ENCODE measurements at regions not wholly inside any gene's neighbourhood (a gene's known extent, or its start where the extent isn't known, plus 50 kb on each side); places are given as distances from the start of the nearest gene placed in this dataset.
"Not testable (repeated sequence)": the region's sequence is repeated elsewhere in the genome, so short reads cannot be mapped to it uniquely, and the experiment has no call there.

DNA sequence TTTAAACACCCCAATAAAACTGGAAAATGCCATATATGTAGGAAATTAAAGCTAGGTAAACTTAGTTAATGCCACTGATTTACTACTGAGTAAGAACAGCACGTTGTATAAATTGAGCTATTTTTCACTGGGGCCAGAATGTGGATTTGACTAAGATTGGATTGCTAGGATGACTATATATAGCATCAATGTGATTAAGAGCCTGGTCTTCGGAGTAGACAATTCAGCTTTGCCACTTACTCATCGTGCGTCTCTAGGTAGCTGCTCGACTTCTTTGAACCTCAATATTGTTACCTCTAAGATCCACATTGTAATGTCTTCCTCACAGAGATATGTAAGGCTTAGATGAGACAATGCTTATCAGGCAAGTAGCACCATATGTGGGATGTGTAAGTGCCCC is 462.5 kb downstream of the KLF12 start:
- no peak for DNase-seq (ENCODE audit: low read depth)

DNA sequence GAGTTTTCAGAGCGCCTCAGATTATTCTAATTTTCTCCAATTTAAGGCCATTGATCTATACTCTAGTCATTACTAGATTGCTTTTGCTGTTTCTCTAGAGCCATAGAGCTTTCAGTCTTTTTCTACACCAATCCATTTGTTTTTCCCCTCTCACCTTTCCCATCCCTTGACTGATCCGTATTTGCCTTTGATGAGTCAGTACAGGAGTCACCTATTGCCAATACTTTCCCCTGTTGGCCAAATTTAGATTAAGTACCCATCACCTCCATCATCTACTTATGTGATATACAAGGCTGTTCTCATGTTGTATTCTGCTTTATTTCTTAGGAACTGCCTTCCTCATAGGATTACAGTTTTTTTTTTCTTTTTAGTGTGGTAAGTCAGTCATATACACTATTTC is 463.2 kb downstream of the KLF12 start:
- DNase-seq (ENCODE audit: low read depth), result no peak

DNA sequence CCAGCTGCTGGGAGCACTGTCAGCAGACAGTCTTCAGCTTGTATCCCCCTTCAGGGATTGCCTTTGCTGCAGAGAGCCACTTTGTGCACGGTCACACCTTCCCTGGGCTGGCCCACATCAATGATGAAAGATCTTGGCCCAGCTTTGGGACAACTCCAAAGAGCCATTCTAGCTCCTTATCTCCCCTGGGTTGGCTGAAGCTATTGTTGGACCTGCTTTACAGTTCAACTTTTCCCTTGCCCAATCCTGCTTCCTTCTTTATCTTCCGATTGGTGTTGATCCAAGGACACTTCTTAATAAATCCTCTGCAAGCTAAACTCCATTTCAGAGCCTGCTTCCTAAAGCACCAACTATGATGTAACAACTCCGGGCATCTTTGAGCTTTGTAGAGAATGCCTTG is 466.4 kb downstream of the KLF12 start:
- no peak for DNase-seq (ENCODE audit: low read depth)

DNA sequence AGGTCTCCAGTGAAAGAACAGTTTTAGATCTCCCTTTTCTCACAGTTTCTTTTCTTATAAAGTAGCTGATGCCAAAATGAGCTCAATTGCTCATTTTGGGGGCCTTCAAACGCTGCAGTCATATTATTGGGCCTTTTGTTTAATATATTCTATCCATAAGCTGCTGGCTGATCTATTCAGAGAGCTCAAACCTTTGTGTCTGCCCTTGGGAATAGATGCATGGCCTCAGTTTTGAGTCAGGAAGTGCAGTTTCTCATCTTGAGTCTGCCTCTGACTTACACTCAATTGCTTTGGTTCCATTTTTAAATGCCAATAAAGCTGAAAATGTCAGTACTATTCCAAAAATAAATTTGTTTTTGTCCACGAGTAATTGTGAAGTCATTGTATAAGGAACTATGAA is 468.9 kb downstream of the KLF12 start:
- no peak for DNase-seq (ENCODE audit: low read depth)

DNA sequence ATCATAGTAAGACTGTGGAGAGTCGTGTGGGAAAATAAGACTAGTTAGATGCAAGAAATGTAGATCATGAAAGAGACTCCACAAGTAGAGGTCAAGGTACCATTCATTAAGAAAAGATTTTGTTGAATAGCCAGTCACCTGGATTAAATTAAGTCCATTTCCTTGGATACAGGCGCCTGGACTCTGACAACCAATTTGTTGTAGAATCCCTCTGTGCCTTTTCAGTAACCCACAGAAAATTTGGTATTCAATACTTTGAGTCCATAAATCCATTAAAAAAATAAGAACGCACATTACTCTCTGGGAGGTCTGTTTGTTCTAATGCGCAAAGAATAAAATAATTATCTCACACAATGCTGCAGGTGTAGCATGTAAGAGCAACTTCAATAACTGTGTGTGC is 469.4 kb downstream of the KLF12 start:
- DNase-seq (ENCODE audit: low read depth), result no peak

DNA sequence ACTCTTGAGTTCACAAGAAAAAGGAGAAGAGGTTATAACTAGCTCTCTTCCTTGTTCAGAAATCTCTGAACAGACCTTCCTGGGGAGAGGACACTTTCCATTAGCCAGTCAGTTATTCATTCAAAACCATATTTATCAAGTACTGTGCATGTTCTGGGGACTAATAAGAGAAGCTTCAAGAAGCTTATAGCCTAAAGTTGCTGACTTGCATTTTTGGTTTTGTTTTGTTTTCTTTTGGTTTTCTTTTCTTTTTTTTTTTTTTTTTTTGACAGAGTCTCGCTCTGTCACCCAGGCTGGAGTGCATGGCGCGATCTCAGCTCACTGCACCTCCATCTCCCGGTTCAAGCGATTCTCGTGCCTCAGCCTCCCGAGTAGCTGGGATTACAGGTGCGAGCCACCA is 471.4 kb downstream of the KLF12 start:
- DNase-seq (ENCODE audit: low read depth), result no peak

DNA sequence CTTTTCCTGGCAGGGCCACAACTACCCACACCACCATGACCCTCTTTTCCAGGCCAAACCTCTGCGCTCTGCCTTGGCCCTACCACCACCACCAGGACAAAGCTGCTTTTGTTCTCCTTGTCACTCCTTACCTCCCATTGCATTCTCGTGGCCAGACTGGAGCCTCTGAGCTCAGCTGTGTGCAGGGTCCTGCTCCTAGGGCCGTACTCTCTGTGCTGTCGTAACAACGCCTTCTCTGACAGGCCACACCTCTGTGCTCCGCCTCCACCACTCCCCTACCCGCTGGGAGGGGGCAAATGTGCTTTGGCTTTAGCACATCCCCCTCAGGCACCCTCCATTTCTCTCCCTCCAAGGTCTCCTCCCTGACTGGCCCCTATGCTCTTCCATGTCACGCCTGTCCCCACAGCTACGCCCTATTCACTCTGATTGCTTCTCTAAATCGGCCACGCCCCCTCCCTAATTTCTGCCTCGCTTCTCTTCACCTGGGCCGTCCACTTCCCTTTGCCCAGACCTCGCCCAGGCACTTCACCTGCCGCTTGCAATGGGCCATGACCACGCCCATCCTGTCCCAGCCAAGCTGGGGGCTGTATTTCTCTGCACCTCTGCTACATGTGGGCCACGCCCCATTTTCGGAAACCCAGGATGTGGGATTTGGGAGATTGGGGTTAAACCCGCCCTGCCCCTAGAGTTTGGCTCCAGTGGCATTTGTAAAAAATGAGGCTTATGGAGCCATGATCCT is 472.3 kb downstream of the KLF12 start:
- DNase-seq (ENCODE audit: low read depth), result no peak

DNA sequence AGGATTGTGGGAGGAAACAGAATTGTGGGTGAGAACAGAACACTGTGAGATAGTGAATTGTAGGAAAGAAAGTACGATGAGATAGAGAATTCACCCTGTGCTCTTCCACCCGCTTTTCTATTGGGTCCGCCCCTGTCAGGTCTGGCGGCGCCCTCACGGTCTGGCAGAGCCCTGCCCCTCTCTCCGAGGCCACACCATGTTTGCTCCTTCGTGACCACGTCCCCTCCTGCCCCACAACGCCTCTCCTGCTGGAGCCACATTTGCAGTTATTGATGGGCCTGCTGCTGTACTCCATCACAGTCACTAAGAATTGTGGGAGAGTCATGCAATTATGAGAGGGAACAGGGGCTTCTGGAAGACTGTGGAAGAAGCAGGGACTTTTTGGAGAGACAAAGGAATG is 473.1 kb downstream of the KLF12 start:
- no peak for DNase-seq (ENCODE audit: low read depth)

DNA sequence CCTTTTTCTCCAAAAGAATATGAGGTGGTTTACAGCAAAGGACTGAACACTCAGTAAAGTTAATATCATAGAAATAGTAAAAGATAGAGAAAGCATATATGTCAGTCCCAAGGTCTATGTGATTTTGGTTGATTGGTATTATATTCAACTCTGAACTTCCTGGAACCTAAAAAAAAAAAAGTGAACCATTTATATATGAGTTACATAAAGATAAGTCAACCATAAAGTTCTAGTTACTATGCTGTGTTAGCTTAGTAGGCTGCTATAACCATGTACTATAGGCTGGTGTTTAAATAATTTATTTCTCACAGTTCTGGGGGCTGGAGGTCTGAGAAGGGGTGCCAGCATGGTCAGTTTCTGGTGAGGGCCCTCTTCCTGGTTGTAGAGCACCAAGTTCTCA is 475.6 kb downstream of the KLF12 start:
- no peak for DNase-seq (ENCODE audit: low read depth)

DNA sequence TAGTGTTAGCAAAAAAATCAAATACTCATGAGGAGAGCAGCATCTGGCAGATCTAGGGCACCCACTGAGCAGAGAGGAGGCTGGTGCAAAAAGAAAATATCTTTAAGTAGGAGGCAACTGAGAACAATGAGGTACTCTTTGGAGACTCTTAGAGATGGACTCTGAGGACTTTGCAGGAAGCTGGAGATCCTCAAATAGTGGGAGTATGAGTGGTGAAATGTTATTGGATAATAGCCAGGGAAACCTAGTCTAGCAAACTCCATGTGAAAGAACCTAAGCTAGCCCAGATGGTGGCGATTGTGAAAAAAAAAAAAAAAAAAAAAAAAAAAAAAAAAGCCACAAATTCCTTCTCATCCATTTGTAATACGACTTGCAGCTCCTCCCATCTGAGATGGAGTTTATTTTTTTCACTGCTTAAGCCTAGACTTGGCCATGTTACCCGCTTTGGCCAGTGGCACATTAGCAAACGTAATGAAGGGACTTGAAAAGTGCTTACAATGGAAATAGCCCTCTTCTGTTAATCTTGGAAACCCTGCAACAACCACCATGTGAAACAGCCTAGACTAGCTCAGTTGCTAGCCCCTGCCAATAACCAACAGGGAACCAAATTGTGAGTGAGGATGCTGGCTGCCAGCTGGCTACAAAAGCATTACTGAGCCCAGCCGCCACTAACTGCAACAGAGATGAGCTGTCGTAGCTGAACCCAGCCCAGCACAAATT is 476.2 kb downstream of the KLF12 start:
- DNase-seq (ENCODE audit: low read depth), result no peak

DNA sequence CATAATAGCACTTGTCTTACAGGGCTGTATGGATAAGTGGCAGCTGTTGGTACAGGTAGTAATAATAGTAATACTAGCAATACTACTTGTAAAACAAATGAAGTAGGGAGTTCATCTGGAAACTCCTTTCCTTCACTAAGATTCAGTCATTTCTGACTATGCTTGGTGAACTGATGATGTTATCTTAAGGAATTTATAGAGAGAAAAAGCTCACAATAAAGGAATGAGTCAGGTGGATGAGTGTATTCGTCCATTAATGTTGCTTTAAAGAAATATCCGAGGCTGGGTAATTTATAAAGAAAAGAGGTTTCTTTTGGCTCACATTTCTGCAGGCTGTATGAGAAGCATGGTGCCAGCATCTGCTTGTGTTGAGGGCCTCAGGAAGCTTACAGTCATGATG is 477.3 kb downstream of the KLF12 start:
- DNase-seq (ENCODE audit: low read depth), result no peak

DNA sequence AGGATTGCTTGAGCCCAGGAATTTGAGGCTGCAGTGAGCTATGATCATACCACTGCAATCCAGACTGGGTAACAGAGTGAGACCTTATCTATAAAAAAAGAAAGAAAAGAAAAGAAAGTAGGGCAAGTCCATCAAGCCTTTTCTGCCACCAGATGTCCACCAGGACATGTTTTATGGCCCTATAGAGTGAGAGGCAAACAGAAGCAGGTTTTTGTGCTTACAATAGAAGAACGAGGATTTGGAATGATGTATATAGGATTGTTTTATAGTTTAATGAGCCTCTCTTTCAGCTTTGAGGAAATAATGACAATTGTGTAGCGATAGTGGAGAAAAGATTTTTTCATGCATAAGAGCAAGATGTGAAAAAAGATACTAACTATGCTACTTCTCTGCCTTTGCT is 480.5 kb downstream of the KLF12 start:
- no peak for DNase-seq (ENCODE audit: low read depth)

DNA sequence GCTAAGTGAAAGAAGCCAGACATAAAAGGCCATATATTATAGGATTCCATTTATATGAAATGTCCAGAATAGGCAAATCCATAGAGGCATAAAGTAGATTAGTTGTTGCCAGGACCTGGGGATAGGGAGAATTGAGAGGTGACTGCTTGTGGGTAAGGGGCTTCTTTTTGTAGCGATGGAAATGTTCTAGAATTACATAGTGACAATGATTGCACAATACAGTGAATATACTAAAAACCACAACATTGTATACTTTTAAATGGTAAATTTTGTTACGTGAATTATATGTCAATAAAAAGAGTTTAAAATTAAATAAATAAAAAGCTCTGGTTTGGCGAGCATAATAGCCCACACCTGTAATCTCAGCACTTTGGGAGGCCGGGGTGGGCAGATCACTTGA is 486.8 kb downstream of the KLF12 start:
- DNase-seq (ENCODE audit: low read depth), result no peak

DNA sequence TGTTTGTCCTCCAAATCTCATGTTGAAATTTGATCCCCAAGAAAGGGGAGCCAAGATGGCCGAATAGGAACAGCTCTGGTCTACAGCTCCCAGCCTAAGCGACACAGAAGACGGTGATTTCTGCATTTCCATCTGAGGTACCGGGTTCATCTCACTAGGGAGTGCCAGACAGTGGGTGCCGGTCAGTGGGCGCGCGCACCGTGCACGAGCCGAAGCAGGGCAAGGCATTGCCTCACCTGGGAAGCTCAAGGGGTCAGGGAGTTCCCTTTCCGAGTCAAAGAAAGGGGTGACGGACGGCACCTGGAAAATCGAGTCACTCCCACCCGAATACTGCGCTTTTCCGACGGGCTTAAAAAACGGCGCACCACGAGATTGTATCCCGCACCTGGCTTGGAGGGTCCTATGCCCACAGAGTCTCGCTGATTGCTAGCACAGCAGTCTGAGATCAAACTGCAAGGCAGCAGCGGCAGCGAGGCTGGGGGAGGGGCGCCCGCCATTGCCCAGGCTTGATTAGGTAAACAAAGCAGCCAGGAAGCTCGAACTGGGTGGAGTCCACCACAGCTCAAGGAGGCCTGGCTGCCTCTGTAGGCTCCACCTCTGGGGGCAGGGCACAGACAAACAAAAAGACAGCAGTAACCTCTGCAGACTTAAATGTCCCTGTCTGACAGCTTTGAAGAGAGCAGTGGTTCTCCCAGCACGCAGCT is 493.6 kb downstream of the KLF12 start:
- not testable (repeated sequence) for DNase-seq (ENCODE audit: low read depth)

DNA sequence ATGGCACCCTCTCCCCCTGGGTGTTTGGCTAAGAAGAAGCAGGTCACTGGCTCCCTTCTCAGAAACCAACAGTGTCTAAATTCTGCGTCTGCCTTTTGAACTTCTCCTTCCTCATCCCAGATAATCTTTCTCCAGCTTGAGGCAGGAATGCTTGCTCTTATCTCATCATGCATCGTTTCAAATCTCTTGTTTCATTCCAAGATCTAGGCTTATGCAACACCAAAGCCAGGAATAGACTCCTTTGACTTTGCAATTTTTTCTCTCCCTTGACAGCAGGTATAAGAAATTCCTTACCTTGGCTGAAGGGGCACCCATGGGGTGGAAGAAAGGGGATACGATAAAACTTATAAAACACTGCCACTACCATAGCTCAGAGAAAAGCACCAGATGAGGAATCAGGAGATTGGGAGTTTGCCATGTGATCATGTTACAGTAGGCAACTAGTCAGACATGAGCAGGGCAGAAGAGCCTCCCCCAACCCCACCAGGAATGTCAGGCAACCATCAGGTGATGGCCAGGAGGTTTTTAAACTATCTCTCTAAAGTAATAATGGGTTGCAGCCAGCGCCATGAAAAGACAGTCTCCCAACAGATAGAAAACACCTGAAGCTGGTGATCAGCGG is 498.9 kb downstream of the KLF12 start:
- no peak for DNase-seq (ENCODE audit: low read depth)

DNA sequence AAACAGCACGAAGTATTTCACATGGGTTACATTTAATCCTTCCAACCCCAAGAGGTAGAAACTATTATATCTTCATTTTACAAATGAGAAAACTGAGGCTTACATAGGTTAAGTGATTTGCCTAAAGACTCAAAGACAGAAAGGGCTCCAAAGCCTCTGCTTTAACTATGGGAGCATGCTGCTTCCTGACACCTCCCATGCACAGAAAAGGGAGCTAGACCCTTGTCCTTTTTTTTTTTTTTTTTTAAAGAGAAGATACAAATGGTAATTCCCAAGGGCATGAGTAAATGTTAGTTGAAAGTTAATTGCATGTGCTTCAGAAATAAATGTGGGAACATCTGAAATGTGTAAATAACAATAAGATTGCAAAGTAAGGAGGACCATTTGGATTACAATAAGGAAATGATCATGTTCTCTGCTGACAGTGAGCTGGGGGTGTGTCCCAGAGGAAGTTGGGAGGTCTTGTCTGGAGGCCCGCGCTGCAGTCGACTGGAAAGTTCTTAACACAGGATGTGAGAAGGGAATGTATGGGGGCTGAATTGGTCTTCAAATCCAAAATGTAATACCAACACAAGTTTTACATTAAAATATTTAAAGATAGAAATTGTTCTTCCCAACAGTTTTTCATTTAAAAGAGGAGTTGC is 500.3 kb downstream of the KLF12 start:
- no peak for DNase-seq (ENCODE audit: low read depth)

DNA sequence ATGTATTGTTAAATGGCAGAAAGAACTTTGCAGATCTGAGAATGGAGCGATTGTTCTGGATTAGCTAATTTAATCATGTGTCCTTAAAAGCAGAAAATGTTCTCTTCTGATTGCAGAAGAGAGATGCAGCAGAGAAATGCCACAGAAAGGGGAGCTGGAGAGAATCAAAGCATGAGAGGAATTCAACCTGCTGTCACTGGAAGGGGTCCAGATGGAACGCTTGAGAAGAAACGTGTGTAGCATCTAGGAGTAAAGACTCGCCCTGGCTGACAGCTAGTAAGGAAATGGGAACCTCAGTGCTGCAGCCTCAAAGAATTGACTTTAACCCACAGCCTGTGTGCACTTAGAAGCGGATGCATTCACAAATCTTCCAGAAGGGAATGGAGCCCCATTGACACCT is 502.8 kb downstream of the KLF12 start:
- no peak for DNase-seq (ENCODE audit: low read depth)

DNA sequence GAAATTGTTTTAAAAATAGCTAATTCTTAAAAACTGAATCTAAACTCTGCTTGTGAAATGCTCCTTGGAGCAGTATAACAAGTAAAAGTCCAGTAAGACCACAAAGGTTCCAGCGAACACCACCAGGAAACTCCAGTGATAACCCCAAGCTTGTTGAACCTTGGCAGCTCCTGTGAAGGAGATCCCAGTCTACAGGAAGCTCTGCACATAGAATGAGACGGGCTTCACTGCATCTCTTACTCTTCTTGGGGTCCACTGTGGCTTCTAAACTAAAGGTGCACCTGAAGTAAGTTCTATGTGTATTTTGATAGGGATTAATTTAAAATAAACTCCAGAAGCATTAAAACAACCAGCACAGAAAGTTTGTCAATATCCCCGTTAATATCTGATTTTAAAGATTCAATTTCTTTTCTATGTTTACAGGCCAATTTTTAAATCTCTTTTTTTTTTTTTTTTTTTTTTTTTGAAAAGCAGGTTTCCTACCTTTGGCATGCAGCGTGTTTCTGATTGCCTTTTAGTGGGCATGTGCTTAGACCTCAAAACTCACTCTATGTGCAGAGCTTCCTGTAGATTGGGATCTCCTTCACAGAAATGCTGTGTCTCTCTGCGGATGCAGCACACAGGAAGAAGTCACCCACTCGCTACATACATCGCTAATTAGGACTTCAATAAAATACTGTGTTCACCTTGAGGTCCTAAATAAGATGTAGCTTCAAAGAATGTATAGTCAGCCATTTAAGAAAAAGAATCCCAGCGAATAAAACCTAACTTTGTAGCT is 508.5 kb downstream of the KLF12 start:
- no peak for DNase-seq (ENCODE audit: low read depth)

DNA sequence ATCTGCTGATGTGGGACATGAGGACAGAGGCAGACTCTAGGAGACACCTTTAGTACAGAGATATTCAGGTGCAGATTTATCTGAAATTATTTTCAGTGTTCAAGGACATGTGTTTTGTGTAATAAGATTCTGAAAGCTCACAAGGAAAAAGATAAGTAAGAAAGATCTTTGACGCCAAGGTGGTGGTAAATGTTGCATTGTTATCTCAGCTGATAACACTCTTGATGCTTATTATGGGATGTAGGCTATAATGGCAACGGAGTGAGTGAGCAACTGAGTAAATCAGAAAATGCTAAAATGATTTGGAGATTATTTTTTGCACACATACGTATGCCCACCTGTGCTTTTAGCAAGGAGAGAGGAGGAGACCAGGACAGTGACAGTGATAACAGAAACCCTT is 510.9 kb downstream of the KLF12 start:
- no peak for DNase-seq (ENCODE audit: low read depth)

DNA sequence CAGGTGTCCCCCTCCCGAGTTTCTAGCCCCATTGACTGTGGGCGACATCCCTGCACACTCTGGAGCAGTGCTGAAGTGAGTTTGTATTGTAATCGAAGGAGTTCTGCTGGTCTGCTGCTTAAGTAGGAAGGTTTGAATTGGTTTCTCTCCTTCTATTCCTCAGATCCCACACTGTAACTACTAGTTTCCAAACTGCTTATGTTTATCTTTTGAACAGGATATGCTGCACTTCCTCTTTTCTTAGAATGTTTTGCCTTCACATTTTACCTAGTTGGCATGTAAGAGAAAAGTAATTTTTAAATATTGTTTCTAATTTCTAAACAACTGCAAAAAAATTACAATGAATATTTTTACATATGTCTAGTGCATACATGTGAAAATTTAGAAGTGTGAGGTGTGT is 511.8 kb downstream of the KLF12 start:
- DNase-seq (ENCODE audit: low read depth), result no peak

DNA sequence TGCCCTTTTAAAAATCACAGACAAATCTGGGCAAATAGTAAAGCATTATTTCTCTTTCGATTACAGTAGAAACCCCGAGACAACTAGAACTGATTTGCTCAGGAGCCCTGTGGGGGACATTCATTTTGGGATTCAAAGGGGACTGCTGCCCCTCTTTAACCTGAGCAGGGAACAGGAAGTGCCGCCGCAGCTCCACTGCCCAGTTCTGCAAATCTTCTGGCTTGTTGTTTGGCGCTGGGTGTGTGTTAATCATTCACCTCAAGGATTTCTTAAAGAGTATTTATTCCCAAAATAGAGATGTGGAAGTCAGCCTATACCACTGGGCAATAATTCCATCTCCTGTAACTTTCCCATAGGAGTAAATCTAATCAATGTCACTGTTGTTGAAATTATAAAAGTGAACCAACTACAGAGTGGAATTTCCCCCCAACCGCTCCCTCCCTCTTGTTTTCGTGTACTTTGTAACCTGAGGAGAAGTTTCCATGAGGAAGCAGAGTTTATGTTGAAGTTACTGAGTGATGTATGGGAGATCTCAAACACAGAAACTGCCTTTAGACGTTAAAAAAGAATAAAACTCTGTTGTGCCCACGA is 515.8 kb downstream of the KLF12 start:
- DNase-seq (ENCODE audit: low read depth), result no peak
